Subcutaneous abdominal adipose tissue (tissue), 5 donors: ENCODE measurements at regions not wholly inside any gene's neighbourhood (a gene's known extent, or its start where the extent isn't known, plus 50 kb on each side); places are given as distances from the start of the nearest gene placed in this dataset.
"Not testable (repeated sequence)": the region's sequence is repeated elsewhere in the genome, so short reads cannot be mapped to it uniquely, and the experiment has no call there.

Source experiments
- H3K27ac ChIP-seq: one replicate; pipeline ENCODE4 v1.7.0; 2013; ENCODE audit warnings: low read depth, mild to moderate bottlenecking, inconsistent platforms, low read length, moderate library complexity
- H3K27me3 ChIP-seq, 5 donors: one replicate each; pipeline ENCODE4 v1.7.0; 2013; ENCODE audit warnings: low read length in 5 of 5, inconsistent platforms in 1 of 5; ENCODE audit not compliant: control insufficient read depth in 5 of 5, insufficient read depth in 4 of 5
- H3K36me3 ChIP-seq, 5 donors: one replicate each; pipeline ENCODE4 v1.7.0; 2013; ENCODE audit warnings: low read length in 5 of 5; ENCODE audit not compliant: control insufficient read depth in 5 of 5, insufficient read depth in 5 of 5
- H3K4me1 ChIP-seq, 5 donors: one replicate each; pipeline ENCODE4 v1.7.0; 2013; ENCODE audit warnings: low read length in 5 of 5, mild to moderate bottlenecking in 3 of 5, moderate library complexity in 1 of 5; ENCODE audit not compliant: control insufficient read depth in 5 of 5, insufficient read depth in 5 of 5
- H3K4me3 ChIP-seq, 5 donors: one replicate each; pipeline ENCODE4 v1.7.0; 2013; ENCODE audit warnings: low read length in 5 of 5, low read depth in 1 of 5
- H3K9ac ChIP-seq, 5 donors: one replicate each; pipeline ENCODE4 v1.7.0; 2013; ENCODE audit warnings: low read length in 5 of 5, mild to moderate bottlenecking in 4 of 5, moderate library complexity in 3 of 5
- H3K9me3 ChIP-seq, 5 donors: one replicate each; pipeline ENCODE4 v1.7.0; 2013; ENCODE audit warnings: low read length in 5 of 5; ENCODE audit not compliant: control insufficient read depth in 5 of 5
- donor health status: healthy.
- donor health status: healthy.
- donor health status: healthy.
- donor health status: healthy.
- donor health status: healthy.

- Histone ChIP-seq H3K9ac (no peak overlapping the region), H3K4me1 (no peaks in the 10 kb centered on the region), H3K27ac (no peak overlapping the region), H3K27me3 (no peaks in the 10 kb centered on the region), H3K4me3 (no peak overlapping the region), H3K9me3 (no peaks in the 10 kb centered on the region), H3K36me3 (no peaks in the 10 kb centered on the region)
Observed at GRCh38 chrX:121169099-121170035, 122.0 kb downstream of the GLUD2 start.

- H3K27ac ChIP-seq: no peak overlapping the region
- H3K9me3 ChIP-seq: peaks cover 0 to 5% (median 0%) of the 10 kb centered on the region in 5 donors
- H3K27me3 ChIP-seq: no peaks in the 10 kb centered on the region
- H3K4me3 ChIP-seq: no peak overlapping the region
- no peak overlapping the region for H3K9ac ChIP-seq
- H3K4me1 ChIP-seq: no peaks in the 10 kb centered on the region
- no peaks in the 10 kb centered on the region for H3K36me3 ChIP-seq
Observed at GRCh38 chrX:121172703-121173102, 125.3 kb downstream of the GLUD2 start.

- H3K36me3 ChIP-seq: no peaks in the 10 kb centered on the region
- H3K27ac ChIP-seq: no peak overlapping the region
- no peak overlapping the region for H3K9ac ChIP-seq
Observed at GRCh38 chrX:121179972-121180371, 132.6 kb downstream of the GLUD2 start.

GRCh38 chrX:121191779-121192178, 144.4 kb downstream of the GLUD2 start:
- no peak overlapping the region for H3K4me3 ChIP-seq
- H3K36me3 ChIP-seq: no peaks in the 10 kb centered on the region
- H3K27me3 ChIP-seq: no peaks in the 10 kb centered on the region

More at GRCh38 chrX:121179972-121180371, 132.6 kb downstream of the GLUD2 start:
- Histone ChIP-seq H3K9me3 (peaks cover 0 to 5% (median 0%) of the 10 kb centered on the region in 5 donors), H3K27me3 (no peaks in the 10 kb centered on the region), H3K4me3 (no peak overlapping the region), H3K4me1 (no peaks in the 10 kb centered on the region)

GRCh38 chrX:121195719-121196118, 148.3 kb downstream of the GLUD2 start:
- no peaks in the 10 kb centered on the region for H3K9me3 ChIP-seq
- no peak overlapping the region for H3K9ac ChIP-seq
- no peak overlapping the region for H3K4me3 ChIP-seq
- H3K4me1 ChIP-seq: no peaks in the 10 kb centered on the region
- no peaks in the 10 kb centered on the region for H3K36me3 ChIP-seq
- no peak overlapping the region for H3K27ac ChIP-seq
- no peaks in the 10 kb centered on the region for H3K27me3 ChIP-seq

More at GRCh38 chrX:121191779-121192178, 144.4 kb downstream of the GLUD2 start:
- H3K27ac ChIP-seq: no peak overlapping the region
- no peaks in the 10 kb centered on the region for H3K4me1 ChIP-seq
- no peaks in the 10 kb centered on the region for H3K9me3 ChIP-seq
- no peak overlapping the region for H3K9ac ChIP-seq

GRCh38 chrX:121196872-121197444, 149.5 kb downstream of the GLUD2 start:
- H3K36me3 ChIP-seq, H3K9ac ChIP-seq, H3K4me3 ChIP-seq, H3K9me3 ChIP-seq, H3K4me1 ChIP-seq, H3K27ac ChIP-seq, H3K27me3 ChIP-seq: not testable (repeated sequence)

GRCh38 chrX:121208563-121208962, 161.2 kb downstream of the GLUD2 start:
- no peaks in the 10 kb centered on the region for H3K27me3 ChIP-seq
- H3K27ac ChIP-seq: no peak overlapping the region
- H3K4me1 ChIP-seq: no peaks in the 10 kb centered on the region
- no peak overlapping the region for H3K4me3 ChIP-seq
- H3K9me3 ChIP-seq: no peaks in the 10 kb centered on the region
- H3K9ac ChIP-seq: no peak overlapping the region
- no peaks in the 10 kb centered on the region for H3K36me3 ChIP-seq

GRCh38 chrX:121216641-121217374, 169.4 kb downstream of the GLUD2 start:
- H3K27ac ChIP-seq: no peak overlapping the region
- no peak overlapping the region for H3K9ac ChIP-seq
- H3K9me3 ChIP-seq: no peaks in the 10 kb centered on the region
- no peaks in the 10 kb centered on the region for H3K36me3 ChIP-seq
- H3K27me3 ChIP-seq: no peaks in the 10 kb centered on the region
- no peaks in the 10 kb centered on the region for H3K4me1 ChIP-seq
- H3K4me3 ChIP-seq: no peak overlapping the region

GRCh38 chrX:121221322-121221977, 174.0 kb downstream of the GLUD2 start:
- Histone ChIP-seq H3K4me3 (no peak overlapping the region), H3K9me3 (peaks cover 0 to 9% (median 0%) of the 10 kb centered on the region in 5 donors), H3K9ac (no peak overlapping the region), H3K27me3 (no peaks in the 10 kb centered on the region), H3K27ac (no peak overlapping the region), H3K4me1 (no peaks in the 10 kb centered on the region), H3K36me3 (no peaks in the 10 kb centered on the region)
